Ovary (tissue), 7 donors: ENCODE measurements at regions not wholly inside any gene's neighbourhood (a gene's known extent, or its start where the extent isn't known, plus 50 kb on each side); places are given as distances from the start of the nearest gene placed in this dataset.

ENCODE experiments used
- DNase-seq, 5 donors: peaks; one replicate each; pipeline ENCODE4 v3.0.0-alpha.2; 2019 to 2020
- H3K27ac ChIP-seq, 2 donors: fragments of 200-600 bp; one replicate each; pipeline versions ENCODE4 v1.5.1 to v1.8.0; 2019 to 2022
- H3K27me3 ChIP-seq: fragments of 200-600 bp; one replicate; pipeline ENCODE4 v1.8.0; 2022
- H3K36me3 ChIP-seq: fragments of 200-600 bp; sonication (generic); one replicate; pipeline ENCODE4 v1.5.1; 2019
- H3K4me1 ChIP-seq: one replicate; pipeline ENCODE4 v1.8.1; 2013; ENCODE audit warnings: mild to moderate bottlenecking, moderate library complexity; ENCODE audit not compliant: insufficient read depth
- H3K4me3 ChIP-seq: fragments of 200-600 bp; sonication (generic); one replicate; pipeline ENCODE4 v1.5.1; 2017
- H3K9me3 ChIP-seq, 2 donors: fragments of 200-600 bp in 1 of 2; sonication (generic) in 1 of 2; one replicate each; pipeline versions ENCODE4 v1.5.1 to v1.8.1; 2013 to 2019; ENCODE audit warnings: mild to moderate bottlenecking in 1 of 2, moderate library complexity in 1 of 2
- EP300 ChIP-seq: sonication (generic); formaldehyde crosslinking; IDR thresholded peaks from one replicate; pipeline ENCODE4 v1.6.1; 2017; ENCODE audit warnings: antibody characterized with exemption
- POLR2A ChIP-seq: fragments of 450-650 bp; IDR thresholded peaks from one replicate; pipeline ENCODE4 v1.6.1; 2017; ENCODE audit warnings: antibody characterized with exemption, mild to moderate bottlenecking, moderate library complexity
- WGBS, 3 donors: extraction: QIAGEN DNeasy Blood & Tissue Kit in 1 of 3; methylation state at CpG; one replicate each; pipeline versions ENCODE4 v1.1.5 to v1.1.7; 2013 to 2017; 5-methylcytosine and 5-hydroxymethylcytosine counted together
- intact Hi-C, 4 donors: fragments of 100-400 bp; cut with DNase I; formaldehyde crosslinking; loops; one replicate each; pipeline versions ENCODE4 v1.11.0 to v1.15.1; 2022 to 2023
- TF ChIP-seq, protein P1 (sequence below), 3 donors: fragments of 450-650 bp in 2 of 3; fragments of 200-600 bp in 1 of 3; IDR thresholded peaks; one replicate each; pipeline versions ENCODE4 v1.5.1 to v1.8.0; 2016 to 2022; ENCODE audit warnings: antibody characterized with exemption in 3 of 3, mild to moderate bottlenecking in 1 of 3
- donor health status: DM: no; HTN: no; CAD: no; lungs with moderate emphysema.
- donor health status: DM: no; HTN: no; CAD: no.
- donor health status: Bipolar disorder and iron deficiency.
- donor health status: DM: no; HTN: no; CAD: no.
- donor health status: DM: yes; HTN: yes; CAD: no.

DNA sequence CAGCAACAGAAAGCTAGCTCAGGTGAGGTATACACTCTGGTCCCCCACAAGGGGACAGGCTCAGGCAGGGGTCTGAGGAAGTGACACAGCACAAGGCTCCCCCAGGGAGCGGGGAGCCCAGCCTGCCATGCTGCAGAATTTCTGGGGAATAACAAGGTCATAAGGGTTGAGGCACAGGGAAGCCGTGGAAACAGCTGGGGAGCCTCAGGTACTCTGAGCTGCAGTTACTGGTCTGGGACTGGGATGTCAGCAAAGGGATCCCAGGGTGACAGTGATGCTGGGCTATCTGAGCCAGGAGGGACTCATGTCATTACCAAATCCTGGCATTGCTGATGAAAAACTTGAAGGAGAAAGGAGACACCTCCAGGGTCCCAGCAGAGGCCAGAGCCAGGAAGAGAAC, 64.4 kb upstream of the NANOS1 start:
- DNase-seq = no peak

DNA sequence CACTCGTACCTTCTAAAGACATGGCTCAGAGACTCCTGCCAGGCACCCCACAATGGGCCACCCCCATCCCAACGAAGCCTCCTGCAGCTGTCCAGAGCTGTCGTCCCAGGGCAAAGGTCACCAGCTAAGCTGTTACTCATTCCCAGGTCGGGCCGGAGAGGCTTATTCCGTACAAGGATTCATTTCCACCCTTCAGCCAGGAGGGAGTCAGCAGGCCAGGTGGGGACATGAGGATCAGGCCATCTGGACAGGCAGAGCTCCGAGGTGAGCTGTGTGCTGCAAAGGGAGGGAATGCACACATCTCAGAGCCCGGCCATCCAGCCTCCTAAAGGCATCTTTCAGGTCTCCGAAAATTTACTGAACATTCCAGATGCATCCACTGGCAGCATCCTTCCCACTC, 63.9 kb upstream of the NANOS1 start:
- H3K9me3 ChIP-seq = no peaks in the 10 kb centered on the region
- TF ChIP-seq POLR2A (no peak), EP300 (no peak)
- TF ChIP-seq, protein P1, sequence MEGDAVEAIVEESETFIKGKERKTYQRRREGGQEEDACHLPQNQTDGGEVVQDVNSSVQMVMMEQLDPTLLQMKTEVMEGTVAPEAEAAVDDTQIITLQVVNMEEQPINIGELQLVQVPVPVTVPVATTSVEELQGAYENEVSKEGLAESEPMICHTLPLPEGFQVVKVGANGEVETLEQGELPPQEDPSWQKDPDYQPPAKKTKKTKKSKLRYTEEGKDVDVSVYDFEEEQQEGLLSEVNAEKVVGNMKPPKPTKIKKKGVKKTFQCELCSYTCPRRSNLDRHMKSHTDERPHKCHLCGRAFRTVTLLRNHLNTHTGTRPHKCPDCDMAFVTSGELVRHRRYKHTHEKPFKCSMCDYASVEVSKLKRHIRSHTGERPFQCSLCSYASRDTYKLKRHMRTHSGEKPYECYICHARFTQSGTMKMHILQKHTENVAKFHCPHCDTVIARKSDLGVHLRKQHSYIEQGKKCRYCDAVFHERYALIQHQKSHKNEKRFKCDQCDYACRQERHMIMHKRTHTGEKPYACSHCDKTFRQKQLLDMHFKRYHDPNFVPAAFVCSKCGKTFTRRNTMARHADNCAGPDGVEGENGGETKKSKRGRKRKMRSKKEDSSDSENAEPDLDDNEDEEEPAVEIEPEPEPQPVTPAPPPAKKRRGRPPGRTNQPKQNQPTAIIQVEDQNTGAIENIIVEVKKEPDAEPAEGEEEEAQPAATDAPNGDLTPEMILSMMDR (IDR thresholded peaks at IDR 0.05) = no peak
- intact Hi-C loops = no loop called here
- DNase-seq = no peak
- WGBS, 3 donors = 60 to 62% (median 61%) methylated on average over 9 of the region's 9 CpGs
- no peaks in the 10 kb centered on the region for H3K27me3 ChIP-seq
- no peaks in the 10 kb centered on the region for H3K36me3 ChIP-seq
- no peak overlapping the region for H3K4me3 ChIP-seq
- no peak overlapping the region for H3K27ac ChIP-seq
- peaks cover 5% of the 10 kb centered on the region for H3K4me1 ChIP-seq

More for the DNA sequence above, 64.4 kb upstream of the NANOS1 start:
- H3K9me3 ChIP-seq = no peaks in the 10 kb centered on the region
- H3K4me1 ChIP-seq = peaks cover 5% of the 10 kb centered on the region
- H3K4me3 ChIP-seq = no peak overlapping the region
- WGBS, 3 donors = 91 to 96% (median 92%) methylated on average over 2 of the region's 2 CpGs
- intact Hi-C loops = no loop called here
- no peak overlapping the region for H3K27ac ChIP-seq
- H3K27me3 ChIP-seq = no peaks in the 10 kb centered on the region
- TF ChIP-seq POLR2A (no peak), EP300 (no peak)
- TF ChIP-seq, protein P1 (IDR thresholded peaks at IDR 0.05) = no peak
- no peaks in the 10 kb centered on the region for H3K36me3 ChIP-seq

DNA sequence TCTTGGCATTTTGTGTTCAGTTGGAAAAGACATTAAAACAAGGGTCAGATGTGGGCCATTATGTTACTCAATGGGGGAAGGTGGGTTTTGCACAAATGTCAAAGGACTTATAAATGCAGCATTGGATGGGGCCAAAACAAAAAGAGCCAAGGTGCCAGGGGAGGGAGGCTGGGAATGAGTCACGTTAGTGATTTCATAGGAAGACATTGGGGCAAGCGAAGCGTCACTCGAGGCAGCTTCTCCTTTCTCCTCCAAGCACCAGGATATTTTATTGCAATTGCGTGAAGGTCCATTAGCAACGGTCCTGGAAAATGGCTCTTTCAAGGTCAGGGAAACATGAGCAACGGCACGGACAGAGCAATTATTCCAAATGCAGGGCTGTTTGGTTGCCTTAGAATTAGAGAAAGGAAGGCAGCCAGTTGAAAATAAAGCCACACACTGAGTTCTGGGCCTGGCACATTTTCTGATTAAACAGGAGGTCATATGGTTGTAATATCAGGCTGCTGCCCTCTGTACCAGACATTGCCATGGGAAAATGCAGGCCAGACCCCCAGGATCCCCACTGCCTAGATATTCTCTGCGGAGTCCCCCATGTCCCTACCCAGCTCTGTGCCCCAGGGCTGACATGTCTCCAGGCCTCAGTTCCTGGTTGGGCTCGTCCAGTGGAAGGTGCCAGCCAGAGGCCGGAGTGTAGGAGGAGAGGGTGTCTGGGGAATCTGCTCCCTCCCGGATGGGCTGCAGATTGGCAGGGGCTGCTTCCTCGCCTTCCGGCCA, 63.3 kb upstream of the NANOS1 start:
- no peak for DNase-seq
- Histone ChIP-seq H3K9me3 (no peaks in the 10 kb centered on the region), H3K27ac (no peak overlapping the region), H3K4me1 (peaks cover 5% of the 10 kb centered on the region), H3K36me3 (no peaks in the 10 kb centered on the region), H3K27me3 (no peaks in the 10 kb centered on the region), H3K4me3 (no peak overlapping the region)
- intact Hi-C loops = no loop called here
- TF ChIP-seq EP300 (no peak), POLR2A (no peak)
- TF ChIP-seq, protein P1 (IDR thresholded peaks at IDR 0.05) = no peak
- WGBS, 3 donors = 45 to 47% (median 45%) methylated on average over 14 of the region's 14 CpGs

DNA sequence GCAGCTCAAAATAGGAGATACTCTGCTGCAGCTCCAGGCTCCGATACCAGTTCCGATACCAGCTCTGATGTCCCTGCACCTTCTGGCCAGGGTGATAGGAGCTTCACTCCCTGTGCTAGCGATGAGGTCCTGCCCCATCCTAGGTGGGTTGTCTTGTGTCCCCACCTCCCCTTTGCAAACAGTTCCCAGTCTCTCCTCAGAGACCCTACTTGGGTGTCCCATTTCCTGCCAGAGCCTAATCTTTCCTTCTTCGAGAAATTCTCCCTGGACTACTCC, 62.7 kb upstream of the NANOS1 start:
- no peak for DNase-seq
- intact Hi-C loops = no loop called here
- H3K27ac ChIP-seq = no peak overlapping the region
- TF ChIP-seq, protein P1 (IDR thresholded peaks at IDR 0.05) = no peak
- TF ChIP-seq EP300 (no peak), POLR2A (no peak)
- no peaks in the 10 kb centered on the region for H3K27me3 ChIP-seq
- peaks cover 5% of the 10 kb centered on the region for H3K4me1 ChIP-seq
- H3K9me3 ChIP-seq = no peaks in the 10 kb centered on the region
- no peaks in the 10 kb centered on the region for H3K36me3 ChIP-seq
- WGBS, 3 donors = 78 to 83% (median 83%) methylated on average over 4 of the region's 4 CpGs
- H3K4me3 ChIP-seq = no peak overlapping the region
